ENCODE measurements at regions not wholly inside any gene's neighbourhood (a gene's known extent, or its start where the extent isn't known, plus 50 kb on each side); places are given as distances from the start of the nearest gene placed in this dataset.
"Not testable (repeated sequence)": the region's sequence is repeated elsewhere in the genome, so short reads cannot be mapped to it uniquely, and the experiment has no call there.

- H3K79me2 ChIP-seq (ENCODE audit: control insufficient read depth, insufficient read depth, low read length); H2AFZ ChIP-seq (ENCODE audit: control insufficient read depth, low read depth, low read length); RAD21 ChIA-PET (ENCODE audit: unreplicated experiment); DNase-seq (ENCODE audit: low read depth, low spot score); H3K4me3 ChIP-seq; H3K27me3 ChIP-seq (replicated peaks in 1 of 2; ENCODE audit: control insufficient read depth in 2 of 2, insufficient read depth in 2 of 2, low read length in 1 of 2); FAIRE-seq; H3K4me1 ChIP-seq (ENCODE audit: control insufficient read depth, insufficient read depth, low read length); H3K4me2 ChIP-seq (ENCODE audit: control insufficient read depth, insufficient read depth); H3K36me3 ChIP-seq (ENCODE audit: control insufficient read depth in 2 of 2, insufficient read depth in 2 of 2, low read length in 1 of 2); POLR2A ChIA-PET; H4K20me1 ChIP-seq (ENCODE audit: control insufficient read depth, insufficient read depth); BruUV-seq (replicated peaks); intact Hi-C loops (cut with micrococcal nuclease; ENCODE audit: unreplicated experiment); SMC1A ChIA-PET (ENCODE audit: uncharacterized antibody, unreplicated experiment); ATAC-seq; H3K9me3 ChIP-seq (replicated peaks; ENCODE audit: control insufficient read depth, insufficient read depth, low read length); H3K9ac ChIP-seq (ENCODE audit: control insufficient read depth, insufficient read depth, low read length); in situ Hi-C loops (cut with MboI); CTCF ChIA-PET; H3K27ac ChIP-seq (ENCODE audit: control insufficient read depth, insufficient read depth): not testable (repeated sequence)
- 30% methylated on average over 1 of the region's 1 CpG for WGBS (ENCODE audit: insufficient coverage, insufficient replicate concordance, low lambda C conversion rate, missing lambda C conversion rate)
These were observed 1290.6 kb upstream of the EYS start for GRCh38 chr6:66997579-66997978.

GRCh38 chr6:66995669-66996068, 1288.6 kb upstream of the EYS start:
- RAD21 ChIA-PET (ENCODE audit: unreplicated experiment) = no interaction called here
- Histone ChIP-seq H3K27me3 (replicated peaks in 1 of 2; ENCODE audit: control insufficient read depth in 2 of 2, insufficient read depth in 2 of 2, low read length in 1 of 2) (no peaks in the 10 kb centered on the region), H4K20me1 (ENCODE audit: control insufficient read depth, insufficient read depth) (no peaks in the 10 kb centered on the region), H3K79me2 (ENCODE audit: control insufficient read depth, insufficient read depth, low read length) (no peaks in the 10 kb centered on the region), H3K9ac (ENCODE audit: control insufficient read depth, insufficient read depth, low read length) (no peak overlapping the region), H3K4me1 (ENCODE audit: control insufficient read depth, insufficient read depth, low read length) (no peaks in the 10 kb centered on the region), H3K36me3 (ENCODE audit: control insufficient read depth in 2 of 2, insufficient read depth in 2 of 2, low read length in 1 of 2) (no peaks in the 10 kb centered on the region), H3K9me3 (replicated peaks; ENCODE audit: control insufficient read depth, insufficient read depth, low read length) (no peaks in the 10 kb centered on the region), H3K4me3 (no peak overlapping the region), H2AFZ (ENCODE audit: control insufficient read depth, low read depth, low read length) (no peak overlapping the region), H3K27ac (ENCODE audit: control insufficient read depth, insufficient read depth) (no peak overlapping the region), H3K4me2 (ENCODE audit: control insufficient read depth, insufficient read depth) (no peak overlapping the region)
- SMC1A ChIA-PET (ENCODE audit: uncharacterized antibody, unreplicated experiment) = no interaction called here
- in situ Hi-C loops (cut with MboI) (no loop called here), intact Hi-C loops (cut with micrococcal nuclease; ENCODE audit: unreplicated experiment) (no loop called here)
- FAIRE-seq = no peak
- no peak for DNase-seq (ENCODE audit: low read depth, low spot score)
- CTCF ChIA-PET = interaction anchor here (0.9 kb wide), 1 partner anchor 12 kb away, joined by 3 read pairs; no protein-coding TSS in a partner anchor
- 54% methylated on average over 1 of the region's 1 CpG for WGBS (ENCODE audit: insufficient coverage, insufficient replicate concordance, low lambda C conversion rate, missing lambda C conversion rate)
- BruUV-seq (replicated peaks) = no TSS peak
- no peak for ATAC-seq
- POLR2A ChIA-PET = no interaction called here
- TF ChIP-seq HDGF (IDR thresholded peaks at IDR 0.05) (no peak), REST (IDR thresholded peaks at IDR 0.05; ENCODE audit: low read depth, low read length) (no peak), PRDM15 (CRISPR knock-in tag; IDR thresholded peaks at IDR 0.05) (no peak), NR2C2 (IDR thresholded peaks at IDR 0.05; ENCODE audit: borderline replicate concordance, control insufficient read depth, insufficient read length, low read depth) (no peak), IRF5 (IDR thresholded peaks at IDR 0.05; ENCODE audit: borderline replicate concordance) (no peak), MTA2 (IDR thresholded peaks at IDR 0.05; ENCODE audit: low read depth) (no peak), ELK1 (IDR thresholded peaks at IDR 0.05; ENCODE audit: low read depth, low read length) (no peak)
